ENCODE measurements at regions not wholly inside any gene's neighbourhood (a gene's known extent, or its start where the extent isn't known, plus 50 kb on each side); places are given as distances from the start of the nearest gene placed in this dataset.

DNA sequence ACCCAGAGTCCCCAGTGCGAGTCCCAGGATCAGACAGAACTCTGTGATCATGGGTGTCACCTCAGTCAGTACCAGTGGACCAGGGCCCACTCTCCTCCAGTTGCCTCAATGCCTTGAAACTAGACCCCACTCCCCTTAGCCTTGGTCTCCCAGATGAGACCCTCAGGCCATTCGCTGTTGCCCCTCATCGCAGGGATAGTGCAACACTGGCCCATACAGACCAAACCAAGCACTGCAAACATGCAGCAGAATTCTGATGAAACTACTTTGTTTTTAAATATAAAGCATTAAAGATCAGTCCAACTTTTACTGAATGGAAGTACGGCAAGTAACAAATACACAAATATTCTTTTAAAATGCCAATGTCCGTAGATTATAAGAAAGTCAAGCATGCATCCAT is 101.2 kb upstream of the NT5E start:
- Histone ChIP-seq H3K27ac (ENCODE audit: low read depth, low read length) (no peak overlapping the region), H3K4me1 (ENCODE audit: control insufficient read depth, low read length) (no peaks in the 10 kb centered on the region), H3K36me3 (ENCODE audit: control insufficient read depth, low read length) (no peaks in the 10 kb centered on the region), H3K9me3 (ENCODE audit: control insufficient read depth, insufficient read depth, low read length) (no peaks in the 10 kb centered on the region), H3K4me3 (ENCODE audit: low read length) (no peak overlapping the region), H3K9me2 (replicated peaks; ENCODE audit: control insufficient read depth, low read length) (no peaks in the 10 kb centered on the region), H3K27me3 (ENCODE audit: control insufficient read depth, low read length) (no peaks in the 10 kb centered on the region), H3K4me2 (ENCODE audit: low read length) (no peak overlapping the region), H3K79me2 (ENCODE audit: control insufficient read depth, low read length) (no peaks in the 10 kb centered on the region), H3F3A (ENCODE audit: control insufficient read depth, insufficient read depth) (no peaks in the 10 kb centered on the region), H4K20me1 (ENCODE audit: control insufficient read depth, insufficient read depth, low read depth, low read length) (no peaks in the 10 kb centered on the region)
- TF ChIP-seq EZH2phosphoT487 (IDR thresholded peaks at IDR 0.05; ENCODE audit: borderline replicate concordance, low read length) = no peak
- TF ChIP-seq, protein P1, sequence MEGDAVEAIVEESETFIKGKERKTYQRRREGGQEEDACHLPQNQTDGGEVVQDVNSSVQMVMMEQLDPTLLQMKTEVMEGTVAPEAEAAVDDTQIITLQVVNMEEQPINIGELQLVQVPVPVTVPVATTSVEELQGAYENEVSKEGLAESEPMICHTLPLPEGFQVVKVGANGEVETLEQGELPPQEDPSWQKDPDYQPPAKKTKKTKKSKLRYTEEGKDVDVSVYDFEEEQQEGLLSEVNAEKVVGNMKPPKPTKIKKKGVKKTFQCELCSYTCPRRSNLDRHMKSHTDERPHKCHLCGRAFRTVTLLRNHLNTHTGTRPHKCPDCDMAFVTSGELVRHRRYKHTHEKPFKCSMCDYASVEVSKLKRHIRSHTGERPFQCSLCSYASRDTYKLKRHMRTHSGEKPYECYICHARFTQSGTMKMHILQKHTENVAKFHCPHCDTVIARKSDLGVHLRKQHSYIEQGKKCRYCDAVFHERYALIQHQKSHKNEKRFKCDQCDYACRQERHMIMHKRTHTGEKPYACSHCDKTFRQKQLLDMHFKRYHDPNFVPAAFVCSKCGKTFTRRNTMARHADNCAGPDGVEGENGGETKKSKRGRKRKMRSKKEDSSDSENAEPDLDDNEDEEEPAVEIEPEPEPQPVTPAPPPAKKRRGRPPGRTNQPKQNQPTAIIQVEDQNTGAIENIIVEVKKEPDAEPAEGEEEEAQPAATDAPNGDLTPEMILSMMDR (IDR thresholded peaks at IDR 0.05; ENCODE audit: low read depth, low read length, poor library complexity, severe bottlenecking) = no peak

DNA sequence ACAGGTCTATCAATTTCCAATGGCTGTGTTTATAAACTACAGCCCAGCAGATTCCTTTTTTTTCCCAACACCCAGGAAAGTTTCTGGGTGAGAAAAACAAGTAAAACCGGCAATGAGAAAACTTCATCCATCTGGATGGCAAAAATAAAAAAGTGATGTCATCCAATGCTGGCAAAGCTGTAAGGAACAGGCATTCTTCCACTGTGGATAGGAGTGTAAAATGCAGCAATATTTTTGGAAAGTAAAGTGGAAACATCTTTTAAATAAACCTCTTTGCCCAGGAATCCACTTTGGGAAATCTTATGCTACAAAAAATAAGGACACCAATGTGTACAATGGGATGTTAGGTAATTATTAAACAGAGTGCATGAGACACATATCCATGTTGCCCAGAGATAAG is 102.1 kb upstream of the NT5E start:
- TF ChIP-seq, protein P1 (IDR thresholded peaks at IDR 0.05; ENCODE audit: low read depth, low read length, poor library complexity, severe bottlenecking) = no peak
- TF ChIP-seq EZH2phosphoT487 (IDR thresholded peaks at IDR 0.05; ENCODE audit: borderline replicate concordance, low read length) = no peak
- no peaks in the 10 kb centered on the region for H4K20me1 ChIP-seq (ENCODE audit: control insufficient read depth, insufficient read depth, low read depth, low read length)
- no peak overlapping the region for H3K27ac ChIP-seq (ENCODE audit: low read depth, low read length)
- no peaks in the 10 kb centered on the region for H3K9me2 ChIP-seq (replicated peaks; ENCODE audit: control insufficient read depth, low read length)
- no peaks in the 10 kb centered on the region for H3K27me3 ChIP-seq (ENCODE audit: control insufficient read depth, low read length)
- H3K9me3 ChIP-seq (ENCODE audit: control insufficient read depth, insufficient read depth, low read length) = no peaks in the 10 kb centered on the region
- H3K79me2 ChIP-seq (ENCODE audit: control insufficient read depth, low read length) = no peaks in the 10 kb centered on the region
- H3K36me3 ChIP-seq (ENCODE audit: control insufficient read depth, low read length) = no peaks in the 10 kb centered on the region
- H3F3A ChIP-seq (ENCODE audit: control insufficient read depth, insufficient read depth) = no peaks in the 10 kb centered on the region
- H3K4me2 ChIP-seq (ENCODE audit: low read length) = no peak overlapping the region
- H3K4me3 ChIP-seq (ENCODE audit: low read length) = no peak overlapping the region
- no peaks in the 10 kb centered on the region for H3K4me1 ChIP-seq (ENCODE audit: control insufficient read depth, low read length)

DNA sequence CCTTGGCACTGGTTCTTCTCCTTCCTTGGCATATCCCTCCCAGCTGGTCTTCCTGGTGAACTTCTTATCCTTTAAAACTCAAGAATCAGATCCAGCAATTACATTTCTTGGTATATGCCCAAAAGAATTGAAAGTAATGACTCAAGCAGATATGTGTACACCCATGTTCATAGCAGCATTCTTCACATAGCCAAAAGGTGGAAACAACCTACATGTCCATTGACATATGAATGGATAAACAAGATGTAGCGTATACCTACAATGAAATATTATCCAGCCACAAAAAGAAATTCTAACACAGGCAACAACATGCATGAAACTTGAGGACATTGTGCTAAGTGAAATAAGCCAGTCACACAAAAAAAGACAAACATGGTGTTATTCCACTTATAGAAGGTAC is 103.7 kb upstream of the NT5E start:
- Histone ChIP-seq H3F3A (ENCODE audit: control insufficient read depth, insufficient read depth) (no peaks in the 10 kb centered on the region), H3K36me3 (ENCODE audit: control insufficient read depth, low read length) (no peaks in the 10 kb centered on the region), H3K9me3 (ENCODE audit: control insufficient read depth, insufficient read depth, low read length) (no peaks in the 10 kb centered on the region), H3K4me2 (ENCODE audit: low read length) (no peak overlapping the region), H3K9me2 (replicated peaks; ENCODE audit: control insufficient read depth, low read length) (no peaks in the 10 kb centered on the region), H3K79me2 (ENCODE audit: control insufficient read depth, low read length) (no peaks in the 10 kb centered on the region), H3K4me3 (ENCODE audit: low read length) (no peak overlapping the region), H3K27ac (ENCODE audit: low read depth, low read length) (no peak overlapping the region), H4K20me1 (ENCODE audit: control insufficient read depth, insufficient read depth, low read depth, low read length) (no peaks in the 10 kb centered on the region), H3K4me1 (ENCODE audit: control insufficient read depth, low read length) (no peaks in the 10 kb centered on the region), H3K27me3 (ENCODE audit: control insufficient read depth, low read length) (no peaks in the 10 kb centered on the region)
- TF ChIP-seq, protein P1 (IDR thresholded peaks at IDR 0.05; ENCODE audit: low read depth, low read length, poor library complexity, severe bottlenecking) = no peak
- TF ChIP-seq EZH2phosphoT487 (IDR thresholded peaks at IDR 0.05; ENCODE audit: borderline replicate concordance, low read length) = no peak

DNA sequence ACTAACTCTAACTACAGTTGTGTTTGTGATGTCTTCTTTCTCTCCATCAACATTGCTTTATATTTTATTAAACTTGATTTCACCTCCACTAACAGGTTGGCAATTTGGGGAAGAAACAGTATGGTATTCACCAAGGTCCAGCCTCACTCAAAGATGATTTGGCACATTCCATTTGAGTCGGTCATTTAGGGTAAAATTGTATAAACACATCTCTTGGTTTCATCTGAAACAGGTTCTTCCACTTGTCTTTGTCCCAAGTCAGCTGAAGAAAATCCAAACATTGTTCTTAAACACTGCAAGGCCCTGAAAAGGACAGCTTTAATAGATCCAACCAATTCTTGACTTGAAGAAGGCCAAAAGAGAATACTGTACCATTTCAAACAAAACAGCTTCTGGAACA is 104.9 kb upstream of the NT5E start:
- no peaks in the 10 kb centered on the region for H3K27me3 ChIP-seq (ENCODE audit: control insufficient read depth, low read length)
- no peaks in the 10 kb centered on the region for H3K79me2 ChIP-seq (ENCODE audit: control insufficient read depth, low read length)
- no peak overlapping the region for H3K4me3 ChIP-seq (ENCODE audit: low read length)
- no peaks in the 10 kb centered on the region for H3F3A ChIP-seq (ENCODE audit: control insufficient read depth, insufficient read depth)
- no peak overlapping the region for H3K4me2 ChIP-seq (ENCODE audit: low read length)
- TF ChIP-seq, protein P1 (IDR thresholded peaks at IDR 0.05; ENCODE audit: low read depth, low read length, poor library complexity, severe bottlenecking) = no peak
- no peak for TF ChIP-seq EZH2phosphoT487 (IDR thresholded peaks at IDR 0.05; ENCODE audit: borderline replicate concordance, low read length)
- H3K9me2 ChIP-seq (replicated peaks; ENCODE audit: control insufficient read depth, low read length) = no peaks in the 10 kb centered on the region
- H3K27ac ChIP-seq (ENCODE audit: low read depth, low read length) = no peak overlapping the region
- no peaks in the 10 kb centered on the region for H3K9me3 ChIP-seq (ENCODE audit: control insufficient read depth, insufficient read depth, low read length)
- H3K36me3 ChIP-seq (ENCODE audit: control insufficient read depth, low read length) = no peaks in the 10 kb centered on the region
- no peaks in the 10 kb centered on the region for H4K20me1 ChIP-seq (ENCODE audit: control insufficient read depth, insufficient read depth, low read depth, low read length)
- H3K4me1 ChIP-seq (ENCODE audit: control insufficient read depth, low read length) = no peaks in the 10 kb centered on the region

All from DOHH2 (cell line).